HEK293 (cell line): ENCODE measurements at regions not wholly inside any gene's neighbourhood (a gene's known extent, or its start where the extent isn't known, plus 50 kb on each side); places are given as distances from the start of the nearest gene placed in this dataset.

Source experiments
- CTCF ChIA-PET: fragments of 350-600 bp; formaldehyde crosslinking; extraction: SDS; loops from one replicate; lab custom pipeline; 2021; ENCODE audit warnings: antibody characterized with exemption; lab: Yijun Ruan, JAX
- POLR2A ChIA-PET: fragments of 300-600 bp; formaldehyde crosslinking; extraction: SDS; loops from one replicate; lab custom pipeline; 2020; ENCODE audit warnings: antibody characterized with exemption, inconsistent platforms; lab: Yijun Ruan, JAX
- H3K27ac ChIP-seq: fragments of 200-500 bp; sonication (Bioruptor generic); 2 replicates; pipeline ENCODE4 v1.5.1; 2014; ENCODE audit warnings: low read depth, low read length, control low read depth, inconsistent platforms; ENCODE audit errors: extremely low read depth
- H3K36me3 ChIP-seq, 2 experiments: fragments of 200-500 bp in 1 of 2; sonication (Bioruptor generic) in 1 of 2; 1 replicate in 1 of 2; 2 replicates in 1 of 2; pipeline ENCODE4 v1.5.1; 2014 to 2017; ENCODE audit warnings: inconsistent platforms in 2 of 2, low read length in 2 of 2; ENCODE audit not compliant: control insufficient read depth in 2 of 2, insufficient read depth in 1 of 2
- H3K4me1 ChIP-seq: fragments of 200-500 bp; sonication (Bioruptor generic); 2 replicates; pipeline ENCODE4 v1.5.1; 2014; ENCODE audit warnings: mild to moderate bottlenecking, low read length, inconsistent platforms; ENCODE audit not compliant: control insufficient read depth, insufficient read depth
- H3K4me3 ChIP-seq: 2 replicates; pipeline ENCODE4 v1.5.1; 2011; ENCODE audit warnings: low read depth, mild to moderate bottlenecking, control low read depth, low read length, moderate library complexity
- H3K9me3 ChIP-seq: fragments of 200-500 bp; sonication (Bioruptor generic); 2 replicates; pipeline ENCODE4 v1.5.1; 2014; ENCODE audit warnings: low read depth, low read length, inconsistent platforms; ENCODE audit not compliant: control insufficient read depth, insufficient read depth
- AEBP2 ChIP-seq: fragments of 450-650 bp; formaldehyde crosslinking; IDR thresholded peaks from 2 replicates; pipeline ENCODE4 v1.5.1; 2016; ENCODE audit warnings: missing biosample characterization, missing genetic modification characterization, borderline replicate concordance
- ELK4 ChIP-seq: IDR thresholded peaks from 2 replicates; pipeline ENCODE4 v1.6.1; 2011; ENCODE audit warnings: mild to moderate bottlenecking, low read depth, low read length, borderline replicate concordance
- KLF1 ChIP-seq: fragments of 450-650 bp; formaldehyde crosslinking; IDR thresholded peaks from 2 replicates; pipeline ENCODE4 v1.5.1; 2016; ENCODE audit warnings: missing biosample characterization, missing genetic modification characterization
- KLF7 ChIP-seq: fragments of 450-650 bp; formaldehyde crosslinking; IDR thresholded peaks from 2 replicates; pipeline ENCODE4 v1.5.1; 2016; ENCODE audit warnings: missing biosample characterization, missing genetic modification characterization, borderline replicate concordance
- MEIS1 ChIP-seq: sonication (generic); formaldehyde crosslinking; IDR thresholded peaks from 2 replicates; pipeline ENCODE4 v1.8.1; 2022; ENCODE audit warnings: missing genetic modification reagents, mild to moderate bottlenecking, borderline replicate concordance
- MYNN ChIP-seq: fragments of 450-650 bp; formaldehyde crosslinking; IDR thresholded peaks from 2 replicates; pipeline ENCODE4 v1.5.1; 2016; ENCODE audit warnings: missing biosample characterization, missing genetic modification characterization, borderline replicate concordance
- OSR2 ChIP-seq: fragments of 450-650 bp; formaldehyde crosslinking; IDR thresholded peaks from 2 replicates; pipeline ENCODE4 v1.5.1; 2016; ENCODE audit warnings: missing biosample characterization, missing genetic modification characterization
- PRDM1 ChIP-seq: fragments of 450-650 bp; formaldehyde crosslinking; IDR thresholded peaks from 2 replicates; pipeline ENCODE4; 2016; ENCODE audit warnings: missing biosample characterization, missing genetic modification characterization
- PRDM6 ChIP-seq: fragments of 450-650 bp; formaldehyde crosslinking; IDR thresholded peaks from 2 replicates; pipeline ENCODE4 v1.5.1; 2017; ENCODE audit warnings: missing biosample characterization, missing genetic modification characterization
- SP3 ChIP-seq: fragments of 450-650 bp; formaldehyde crosslinking; IDR thresholded peaks from 2 replicates; pipeline ENCODE4 v1.5.1; 2016; ENCODE audit warnings: missing biosample characterization, missing genetic modification characterization
- ZBTB26 ChIP-seq: fragments of 450-650 bp; formaldehyde crosslinking; optimal IDR thresholded peaks from 2 replicates; pipeline ENCODE3; 2016; ENCODE audit warnings: missing biosample characterization, mild to moderate bottlenecking, missing genetic modification characterization
- ZEB2 ChIP-seq: fragments of 450-650 bp; formaldehyde crosslinking; IDR thresholded peaks from 2 replicates; pipeline ENCODE4 v1.5.1; 2016; ENCODE audit warnings: missing biosample characterization, missing genetic modification characterization
- ZNF202 ChIP-seq: fragments of 450-650 bp; formaldehyde crosslinking; IDR thresholded peaks from 2 replicates; pipeline ENCODE4 v1.5.1; 2016; ENCODE audit warnings: missing biosample characterization, missing genetic modification characterization, borderline replicate concordance
- ZNF398 ChIP-seq: fragments of 450-650 bp; formaldehyde crosslinking; IDR thresholded peaks from 2 replicates; pipeline ENCODE4 v1.5.1; 2017; ENCODE audit warnings: missing biosample characterization, missing genetic modification characterization
- ZNF433 ChIP-seq: fragments of 450-650 bp; formaldehyde crosslinking; IDR thresholded peaks from 2 replicates; pipeline ENCODE4 v1.5.1; 2016; ENCODE audit warnings: missing biosample characterization, missing genetic modification characterization, low read depth
- ZNF555 ChIP-seq: fragments of 450-650 bp; formaldehyde crosslinking; conservative IDR thresholded peaks from 2 replicates; pipeline ENCODE4 v1.5.1; 2017; ENCODE audit warnings: missing biosample characterization, mild to moderate bottlenecking, missing genetic modification characterization, inconsistent platforms
- ZNF629 ChIP-seq: fragments of 450-650 bp; formaldehyde crosslinking; IDR thresholded peaks from 2 replicates; pipeline ENCODE4 v1.5.1; 2017; ENCODE audit warnings: missing biosample characterization, missing genetic modification characterization
- ZNF658 ChIP-seq: fragments of 450-650 bp; formaldehyde crosslinking; IDR thresholded peaks from 2 replicates; pipeline ENCODE4; 2016; ENCODE audit warnings: missing biosample characterization, missing genetic modification characterization
- ZNF677 ChIP-seq: fragments of 450-650 bp; IDR thresholded peaks from 2 replicates; pipeline ENCODE4 v1.5.0; 2018; ENCODE audit warnings: missing biosample characterization, mild to moderate bottlenecking, missing genetic modification characterization, moderate library complexity
- ZNF704 ChIP-seq: fragments of 450-650 bp; formaldehyde crosslinking; IDR thresholded peaks from 2 replicates; pipeline ENCODE4 v1.5.1; 2016; ENCODE audit warnings: missing biosample characterization, missing genetic modification characterization
- ZNF843 ChIP-seq: fragments of 450-650 bp; formaldehyde crosslinking; IDR thresholded peaks from 2 replicates; pipeline ENCODE4 v1.5.1; 2016; ENCODE audit warnings: missing biosample characterization, missing genetic modification characterization

GRCh38 chr15:62486041-62486440, 321.0 kb upstream of the C2CD4B start (continued):
- no peak for TF ChIP-seq PRDM1 (tag by site-specific recombination)
- no peak for TF ChIP-seq ZNF398
- TF ChIP-seq ZNF629 (tag by site-specific recombination) = no peak
- TF ChIP-seq, all 188 proteins: peak for 0

- TF ChIP-seq ZNF433 (tag by site-specific recombination) (no peak), ZNF202 (tag by site-specific recombination) (no peak), ZNF555 (tag by site-specific recombination) (no peak), AEBP2 (tag by site-specific recombination) (no peak), ELK4 (no peak), MYNN (tag by site-specific recombination) (no peak), ZNF704 (no peak), OSR2 (tag by site-specific recombination) (no peak), ZNF658 (tag by site-specific recombination) (no peak), SP3 (no peak), ZBTB26 (tag by site-specific recombination) (no peak), ZNF677 (no peak), KLF1 (tag by site-specific recombination) (no peak), PRDM6 (tag by site-specific recombination) (no peak), ZEB2 (tag by site-specific recombination) (no peak), KLF7 (no peak), ZNF843 (tag by site-specific recombination) (no peak), MEIS1 (CRISPR knock-in tag) (no peak)
- POLR2A ChIA-PET = no interaction called here
- Histone ChIP-seq H3K27ac (no peak overlapping the region), H3K9me3 (no peaks in the 10 kb centered on the region), H3K4me3 (no peak overlapping the region), H3K4me1 (no peaks in the 10 kb centered on the region), H3K36me3 (no peaks in the 10 kb centered on the region)
- CTCF ChIA-PET = no interaction called here
Measured at GRCh38 chr15:62488387-62488786, 323.3 kb upstream of the C2CD4B start.
